ENCODE measurements at regions not wholly inside any gene's neighbourhood (a gene's known extent, or its start where the extent isn't known, plus 50 kb on each side); places are given as distances from the start of the nearest gene placed in this dataset.

GRCh38 chr13:86201477-86201876, 402.3 kb upstream of the SLITRK6 start:
- no peak for DNase-seq (ENCODE audit: low spot score)
- intact Hi-C loops (cut with DNase I): no loop called here

GRCh38 chr13:86193281-86193680, 394.1 kb upstream of the SLITRK6 start:
- no peak for DNase-seq (ENCODE audit: low spot score)
- intact Hi-C loops (cut with DNase I): no loop called here

GRCh38 chr13:86188170-86188569, 389.0 kb upstream of the SLITRK6 start:
- intact Hi-C loops (cut with DNase I): no loop called here

GRCh38 chr13:86185636-86186035, 386.4 kb upstream of the SLITRK6 start:
- no peak for DNase-seq (ENCODE audit: low spot score)
- intact Hi-C loops (cut with DNase I): no loop called here

More at GRCh38 chr13:86188170-86188569, 389.0 kb upstream of the SLITRK6 start:
- no peak for DNase-seq (ENCODE audit: low spot score)

DNA sequence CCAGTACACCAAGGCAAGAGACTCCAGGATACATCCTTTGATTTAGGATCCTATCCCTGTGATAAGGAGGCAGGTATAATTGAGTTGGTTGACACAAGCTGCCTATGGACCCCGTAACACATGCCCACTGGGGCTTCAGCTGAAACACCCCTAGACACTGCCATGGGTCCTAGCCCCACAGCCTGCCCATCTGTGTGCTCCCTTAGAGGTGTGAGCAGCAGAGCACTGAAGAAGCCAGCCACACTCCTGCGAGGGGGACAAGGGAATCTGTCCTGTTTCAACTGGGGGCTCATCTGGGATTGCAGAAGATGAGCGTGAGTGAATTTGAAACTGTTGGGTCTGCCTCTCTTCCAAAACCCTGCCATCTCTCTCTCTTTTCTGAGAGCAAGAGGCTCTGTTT, 385.9 kb upstream of the SLITRK6 start:
- intact Hi-C loops (cut with DNase I): no loop called here
- DNase-seq (ENCODE audit: low spot score): no peak

DNA sequence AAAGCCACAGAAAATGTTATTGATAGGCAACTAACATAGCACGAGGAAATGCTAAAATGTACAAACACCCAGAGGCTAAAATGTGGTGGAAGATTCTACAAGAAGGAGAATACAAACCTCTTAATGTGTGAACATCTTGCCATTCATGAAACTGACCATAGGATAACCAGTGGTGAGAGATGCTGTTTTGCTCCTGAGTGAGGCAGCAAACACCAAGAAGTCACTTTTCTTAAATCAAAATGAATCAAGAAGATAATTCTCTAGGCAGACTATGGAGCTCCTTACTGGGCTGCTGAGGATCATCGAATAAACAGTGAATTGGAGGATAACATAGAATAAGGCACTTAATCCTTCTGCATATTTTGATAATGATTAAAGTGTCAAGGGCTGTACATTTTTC, 375.4 kb upstream of the SLITRK6 start:
- intact Hi-C loops (cut with DNase I): no loop called here
- DNase-seq (ENCODE audit: low spot score): no peak

GRCh38 chr13:86172961-86173360, 373.7 kb upstream of the SLITRK6 start:
- intact Hi-C loops (cut with DNase I): no loop called here

DNA sequence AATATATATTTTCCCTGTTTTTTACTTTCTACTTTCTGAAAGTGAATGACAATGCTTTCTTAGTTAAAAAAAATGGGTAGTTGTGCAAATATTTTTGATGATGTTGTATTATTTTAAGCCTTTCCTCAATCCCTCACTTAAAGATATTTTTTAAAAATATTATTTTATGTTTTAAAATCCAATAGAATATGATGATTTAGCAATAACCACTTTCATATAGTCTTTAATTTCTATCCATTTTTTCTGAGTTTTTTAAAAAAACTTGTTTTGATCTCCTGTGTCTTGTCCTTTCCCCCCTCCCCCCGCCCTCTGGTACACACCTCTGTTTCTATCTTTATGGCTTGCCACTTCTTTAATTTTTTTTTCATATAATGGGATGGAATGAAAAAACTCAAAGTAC, 362.0 kb upstream of the SLITRK6 start:
- no peak for DNase-seq (ENCODE audit: low spot score)
- intact Hi-C loops (cut with DNase I): no loop called here

More at GRCh38 chr13:86172961-86173360, 373.7 kb upstream of the SLITRK6 start:
- no peak for DNase-seq (ENCODE audit: low spot score)

DNA sequence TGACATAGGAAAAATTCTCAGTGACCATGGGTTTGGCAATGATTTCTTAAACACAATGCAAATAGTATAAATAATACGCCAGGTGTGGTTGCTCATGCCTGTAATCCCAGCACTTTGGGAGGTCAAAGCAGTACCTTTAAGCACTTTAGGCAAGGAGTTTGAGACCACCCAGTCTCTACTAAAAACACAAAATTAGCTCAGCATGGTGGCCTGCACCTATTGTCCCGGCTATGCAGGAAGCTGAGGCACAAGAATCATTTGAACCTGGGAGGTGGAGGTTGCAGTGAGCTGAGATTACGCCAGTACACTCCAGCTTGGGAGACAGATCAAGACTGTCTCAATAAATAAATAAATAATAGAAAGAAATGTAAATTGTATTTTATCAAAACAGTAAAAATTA, 356.5 kb upstream of the SLITRK6 start:
- intact Hi-C loops (cut with DNase I): no loop called here
- no peak for DNase-seq (ENCODE audit: low spot score)

GRCh38 chr13:86142080-86142479, 342.9 kb upstream of the SLITRK6 start:
- no peak for DNase-seq (ENCODE audit: low spot score)
- intact Hi-C loops (cut with DNase I): no loop called here

- intact Hi-C loops (cut with DNase I): no loop called here
- DNase-seq (ENCODE audit: low spot score): no peak
Observed at GRCh38 chr13:86135856-86136255, 336.6 kb upstream of the SLITRK6 start.

- DNase-seq (ENCODE audit: low spot score): no peak
- intact Hi-C loops (cut with DNase I): no loop called here
Observed at GRCh38 chr13:86121881-86122280, 322.7 kb upstream of the SLITRK6 start.

GRCh38 chr13:86109107-86109506, 309.9 kb upstream of the SLITRK6 start:
- intact Hi-C loops (cut with DNase I): no loop called here
- no peak for DNase-seq (ENCODE audit: low spot score)

DNA sequence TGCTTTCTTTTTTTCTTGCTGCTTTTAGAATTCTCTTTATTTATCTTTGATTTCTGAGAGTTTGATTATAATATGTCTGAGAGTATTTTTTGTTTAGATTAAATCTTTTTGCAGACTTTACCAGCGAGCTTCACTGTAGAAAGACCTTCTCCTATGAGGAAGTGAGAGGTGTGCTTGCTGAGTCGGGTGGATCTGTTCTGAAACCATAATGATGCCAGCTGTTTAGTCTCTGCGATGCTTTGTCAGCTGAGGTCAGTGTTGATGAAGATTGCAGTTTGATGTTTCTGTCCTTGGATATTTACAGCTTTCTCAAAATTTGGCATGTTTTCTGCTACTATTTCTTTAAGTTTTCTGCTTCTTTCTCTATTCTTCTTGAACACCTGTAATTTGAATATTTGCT, 309.1 kb upstream of the SLITRK6 start:
- no peak for DNase-seq (ENCODE audit: low spot score)
- intact Hi-C loops (cut with DNase I): no loop called here

GRCh38 chr13:86098511-86098910, 299.3 kb upstream of the SLITRK6 start:
- intact Hi-C loops (cut with DNase I): no loop called here
- no peak for DNase-seq (ENCODE audit: low spot score)

DNA sequence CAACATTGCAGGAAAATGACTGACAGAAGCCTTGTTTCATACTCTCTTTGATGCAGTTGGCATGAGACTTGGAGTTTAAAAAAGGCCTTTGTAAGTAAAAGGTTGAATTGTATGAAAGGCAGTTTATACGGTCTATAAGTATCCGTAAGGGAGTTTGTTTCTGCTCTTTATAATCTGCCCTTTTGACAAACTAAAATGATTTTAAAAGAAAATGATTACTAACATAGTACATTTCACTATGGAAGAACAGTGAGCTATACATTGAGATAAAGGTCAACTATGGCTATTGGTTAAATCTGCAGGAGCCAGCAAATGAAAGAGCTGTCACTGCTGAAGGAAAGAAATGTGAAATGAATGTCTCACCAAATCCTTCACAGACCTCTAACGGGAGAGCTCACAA, 296.1 kb upstream of the SLITRK6 start:
- no peak for DNase-seq (ENCODE audit: low spot score)

DNA sequence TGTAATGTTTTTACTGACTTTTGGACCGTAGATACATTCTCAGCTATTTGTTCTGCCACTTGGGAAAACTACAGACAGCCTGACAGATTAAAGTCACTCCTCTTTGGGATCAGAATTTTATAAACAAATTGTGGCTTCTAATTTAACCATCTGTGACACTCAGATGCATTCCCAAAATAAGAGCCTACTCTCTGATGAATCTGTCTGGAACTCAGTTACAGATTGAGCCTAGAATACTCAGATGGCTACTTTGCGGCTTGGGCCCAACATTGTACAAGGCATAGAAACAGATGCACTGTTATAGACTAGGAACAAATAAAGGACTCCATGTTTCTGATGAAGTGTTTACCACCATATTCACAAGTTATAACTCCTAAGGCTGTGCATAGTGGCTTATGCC, 291.0 kb upstream of the SLITRK6 start:
- intact Hi-C loops (cut with DNase I): no loop called here
- DNase-seq (ENCODE audit: low spot score): no peak

More for the DNA sequence above, 296.1 kb upstream of the SLITRK6 start:
- intact Hi-C loops (cut with DNase I): no loop called here

DNA sequence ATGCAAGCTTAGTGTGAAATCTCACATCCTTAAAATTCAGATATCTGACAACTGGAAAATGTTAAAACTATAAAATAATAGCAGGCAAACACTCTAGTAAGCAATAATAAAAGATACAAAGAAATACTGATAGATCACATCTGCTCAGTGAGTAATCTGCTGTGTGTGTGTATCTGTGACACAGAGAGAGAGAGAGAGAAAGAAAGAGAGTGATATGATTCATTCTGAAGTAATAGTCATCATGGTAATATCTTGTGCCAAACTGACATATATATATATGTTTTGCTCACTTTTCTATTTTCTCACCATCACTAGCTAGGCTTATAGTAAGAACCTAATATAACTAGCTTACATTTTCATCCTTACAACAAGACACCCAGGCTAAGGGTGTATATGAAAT, 288.0 kb upstream of the SLITRK6 start:
- intact Hi-C loops (cut with DNase I): no loop called here
- DNase-seq (ENCODE audit: low spot score): no peak

DNA sequence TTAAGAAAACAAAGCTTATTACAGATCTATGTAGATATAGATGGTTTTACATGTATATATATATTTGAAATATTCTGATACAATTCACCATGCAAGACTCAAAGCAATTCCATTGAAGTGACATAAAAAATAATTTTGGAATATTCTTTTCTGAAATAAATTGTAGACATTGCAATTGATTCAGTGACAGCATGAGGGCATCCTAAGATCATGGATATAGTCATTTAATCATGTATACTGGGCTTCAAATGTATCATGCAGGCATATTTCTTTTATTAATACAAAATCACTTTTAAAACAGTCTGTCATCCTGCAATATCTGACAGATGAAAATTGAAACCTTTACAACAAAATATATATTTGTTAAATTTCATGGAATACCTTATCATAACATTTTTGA, 286.7 kb upstream of the SLITRK6 start:
- intact Hi-C loops (cut with DNase I): no loop called here
- DNase-seq (ENCODE audit: low spot score): no peak

DNA sequence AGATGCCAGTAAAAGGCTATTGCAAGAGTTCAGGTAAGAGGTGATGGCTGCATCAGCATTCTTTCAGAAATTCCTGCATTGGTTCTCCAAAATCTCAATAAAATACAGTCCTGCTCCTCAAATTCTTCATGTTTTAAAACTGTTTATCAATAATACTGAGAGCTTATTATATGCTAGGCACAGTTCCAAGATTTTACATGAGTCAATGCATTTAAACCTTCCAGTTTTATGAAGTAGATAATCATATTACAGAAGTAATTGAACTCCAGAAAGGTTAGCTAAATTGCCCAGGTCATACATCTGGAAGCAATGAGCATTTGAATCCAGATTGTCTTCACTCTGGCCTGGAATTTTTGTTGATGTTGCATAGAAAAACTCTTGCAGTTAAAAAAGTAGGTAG, 282.9 kb upstream of the SLITRK6 start:
- intact Hi-C loops (cut with DNase I): no loop called here
- DNase-seq (ENCODE audit: low spot score): no peak

- intact Hi-C loops (cut with DNase I): no loop called here
- DNase-seq (ENCODE audit: low spot score): no peak
Observed at GRCh38 chr13:86080340-86080995, 281.2 kb upstream of the SLITRK6 start.

Data from posterior vena cava (tissue), 2 donors.